ENCODE measurements at regions not wholly inside any gene's neighbourhood (a gene's known extent, or its start where the extent isn't known, plus 50 kb on each side); places are given as distances from the start of the nearest gene placed in this dataset.
A peak's percentile ranks its signal among the peaks of the same experiment; 100 is the strongest.
"Not testable (repeated sequence)": the region's sequence is repeated elsewhere in the genome, so short reads cannot be mapped to it uniquely, and the experiment has no call there.

DNA sequence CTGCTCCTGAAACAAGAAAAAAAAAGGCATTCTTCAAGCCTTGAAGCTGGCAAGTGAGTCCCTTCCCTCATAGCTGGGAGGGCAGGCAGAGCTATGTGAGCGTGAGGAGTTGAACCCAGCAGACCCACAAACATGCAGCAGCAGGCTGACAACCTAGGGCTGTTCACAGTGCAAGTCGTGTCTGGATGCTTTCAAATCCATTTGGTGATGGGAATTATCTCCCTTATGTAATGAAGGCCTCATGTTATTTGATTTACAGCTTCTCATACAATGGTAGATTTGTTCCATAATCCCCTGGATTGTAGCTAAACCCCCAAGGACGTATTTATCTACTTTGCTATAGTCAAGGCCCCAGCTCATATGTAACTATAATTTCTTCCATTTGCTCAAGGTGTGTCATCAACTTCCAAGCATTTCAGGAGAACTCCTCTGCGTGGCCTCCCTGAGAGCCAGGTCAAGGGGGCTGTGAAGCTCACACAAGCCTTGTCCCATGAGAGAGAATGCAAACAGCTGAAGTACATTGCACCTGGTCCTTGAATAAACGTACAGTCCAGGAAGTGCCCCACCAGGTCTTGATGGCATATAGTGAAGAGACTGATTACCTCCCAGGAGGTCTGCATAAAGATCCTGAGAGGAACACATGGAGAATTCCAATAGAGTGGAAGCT is 124.8 kb upstream of the SLC1A3 start:
- DNase-seq: no peak

DNA sequence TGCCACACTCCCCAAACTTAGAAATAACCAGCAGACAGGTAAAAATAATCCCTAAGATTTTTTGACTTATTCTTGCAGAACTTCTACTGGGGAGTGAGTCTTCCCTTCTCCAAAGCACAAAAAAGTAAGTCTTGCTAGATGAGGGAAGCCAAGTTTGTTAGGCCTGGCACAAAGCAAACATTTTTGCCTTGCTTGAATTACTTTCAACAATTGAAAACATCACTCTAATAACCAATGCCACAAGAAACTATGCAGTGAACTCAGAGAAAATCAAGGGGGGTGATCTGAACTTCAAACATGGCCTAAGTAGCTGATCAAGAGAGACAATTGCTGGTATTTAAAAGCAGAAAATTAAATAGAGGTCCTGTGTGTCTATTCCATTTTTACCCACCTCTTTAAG is 123.6 kb upstream of the SLC1A3 start:
- DNase-seq: no peak

DNA sequence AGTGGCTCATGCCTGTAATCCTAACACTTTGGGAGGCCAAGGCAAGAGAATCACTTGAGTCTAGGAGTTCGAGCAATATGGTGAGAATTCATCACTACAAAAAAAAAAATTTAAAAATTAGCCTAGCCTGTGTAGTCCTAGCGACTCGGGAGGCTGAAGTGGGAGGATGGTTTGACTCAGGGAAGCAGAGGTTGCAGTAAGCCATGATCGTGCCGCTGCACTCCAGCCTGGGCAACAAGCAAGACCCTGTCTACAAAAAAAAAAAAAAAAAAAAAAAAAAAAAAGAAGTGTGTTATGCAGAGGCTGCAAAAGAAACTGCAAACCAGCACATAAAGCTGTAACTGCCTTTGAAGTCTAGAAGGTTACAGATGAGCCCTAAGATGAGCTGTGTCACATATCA is 116.9 kb upstream of the SLC1A3 start:
- DNase-seq: no peak

DNA sequence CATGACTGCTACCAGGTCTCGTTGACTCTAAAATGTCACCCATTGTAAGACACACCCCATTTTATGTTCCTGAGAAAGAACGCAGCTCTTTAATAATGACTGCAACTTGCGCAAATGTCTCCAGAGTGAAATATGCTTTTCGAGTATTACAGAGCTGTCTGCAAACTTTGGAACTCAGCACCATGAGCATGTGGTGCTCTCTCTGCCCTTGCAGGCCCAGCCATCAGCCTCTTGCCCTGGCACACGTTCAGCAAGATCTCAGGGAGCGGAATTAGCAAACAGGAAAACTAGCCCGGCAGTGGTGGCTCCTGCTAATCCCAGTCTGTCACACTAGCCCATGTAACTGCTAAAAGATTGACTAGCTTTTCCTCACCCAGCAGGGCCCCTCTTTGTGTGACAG is 114.5 kb upstream of the SLC1A3 start:
- DNase-seq: no peak

DNA sequence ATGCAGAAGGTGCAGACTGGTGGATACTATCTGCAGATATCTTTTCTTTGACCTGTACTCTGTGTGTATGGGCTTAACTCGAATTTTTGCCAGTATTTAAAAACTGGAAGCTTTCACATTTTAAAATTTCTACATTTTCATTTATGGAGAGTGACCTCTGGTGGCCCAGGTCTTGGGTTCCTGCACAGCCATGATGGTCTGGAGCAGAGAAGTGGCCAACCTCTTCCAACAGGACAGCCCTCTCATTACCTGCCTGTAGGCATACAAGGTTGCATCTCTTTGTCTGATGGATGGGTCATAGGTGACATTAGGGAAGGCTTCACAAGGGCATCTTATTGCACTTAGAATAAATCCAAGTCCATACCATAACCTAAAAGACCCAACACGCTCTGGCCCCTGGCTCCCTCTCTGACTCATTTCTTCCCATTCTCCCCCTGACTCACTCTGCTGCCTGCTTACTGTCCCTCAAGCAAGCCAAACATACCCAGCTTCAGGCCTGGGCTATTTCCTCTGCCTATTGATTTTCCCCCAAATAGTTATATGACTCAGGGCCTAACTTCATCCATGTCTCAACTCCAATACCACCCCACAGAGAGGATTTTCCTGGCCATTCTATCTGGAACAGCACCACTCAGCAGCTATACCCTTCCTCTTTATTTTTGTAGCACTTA is 113.3 kb upstream of the SLC1A3 start:
- peak in 1 of 4 experiments; percentile 17 for DNase-seq

DNA sequence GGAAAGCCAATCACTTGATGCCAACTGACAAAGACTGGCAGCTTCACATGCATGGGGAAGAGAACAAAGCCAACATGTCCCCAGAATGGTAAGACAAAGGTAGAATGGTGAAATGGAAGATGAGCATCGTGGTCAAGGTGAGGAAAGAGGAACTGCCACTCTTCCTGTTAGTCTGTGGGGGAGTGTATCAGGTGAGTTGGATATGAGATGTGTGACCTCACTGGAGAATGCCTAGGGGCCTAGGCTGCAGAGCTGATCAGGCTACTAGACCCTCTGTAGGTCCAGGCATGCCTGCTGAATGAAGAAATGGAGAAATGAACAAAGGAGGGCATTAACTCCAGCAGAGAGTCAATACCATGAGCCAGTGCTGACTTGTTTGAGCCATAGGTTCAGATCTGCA is 112.4 kb upstream of the SLC1A3 start:
- no peak for DNase-seq

DNA sequence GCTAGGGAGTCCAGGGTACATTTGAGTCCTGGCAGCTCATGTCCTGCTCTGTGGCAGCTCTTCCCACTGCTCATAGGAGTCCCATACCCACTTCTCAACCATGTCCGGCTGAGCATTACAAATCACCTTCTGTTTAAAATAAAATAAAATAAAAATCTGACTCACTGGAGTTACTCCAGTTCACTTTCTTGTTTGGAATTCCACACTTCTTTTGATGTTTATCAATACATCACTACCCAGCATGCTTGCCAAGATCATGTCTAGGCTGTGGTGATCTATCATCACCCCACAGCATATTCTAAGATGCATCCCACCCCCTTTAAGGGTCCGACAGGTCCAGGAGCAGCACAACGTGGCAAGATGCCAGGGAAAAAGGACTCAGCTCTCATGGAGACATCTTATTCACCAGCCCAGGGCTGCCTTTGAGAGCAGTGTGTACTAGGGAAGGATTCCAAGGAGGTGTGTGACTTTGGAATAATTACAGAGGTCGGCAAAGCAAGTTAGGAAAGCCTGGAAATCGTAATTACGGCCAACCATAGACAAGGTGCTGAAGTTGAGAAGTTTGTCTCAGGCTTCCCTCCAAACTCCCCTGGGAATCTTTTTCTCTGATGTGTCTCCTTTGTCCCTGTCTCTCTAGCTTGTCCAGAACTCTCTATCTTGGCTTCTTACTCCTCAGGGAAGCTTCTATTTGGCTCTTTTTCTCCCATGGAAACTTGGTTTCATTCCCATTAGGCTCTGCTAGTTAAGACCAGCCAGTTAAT is 111.4 kb upstream of the SLC1A3 start:
- DNase-seq: no peak

DNA sequence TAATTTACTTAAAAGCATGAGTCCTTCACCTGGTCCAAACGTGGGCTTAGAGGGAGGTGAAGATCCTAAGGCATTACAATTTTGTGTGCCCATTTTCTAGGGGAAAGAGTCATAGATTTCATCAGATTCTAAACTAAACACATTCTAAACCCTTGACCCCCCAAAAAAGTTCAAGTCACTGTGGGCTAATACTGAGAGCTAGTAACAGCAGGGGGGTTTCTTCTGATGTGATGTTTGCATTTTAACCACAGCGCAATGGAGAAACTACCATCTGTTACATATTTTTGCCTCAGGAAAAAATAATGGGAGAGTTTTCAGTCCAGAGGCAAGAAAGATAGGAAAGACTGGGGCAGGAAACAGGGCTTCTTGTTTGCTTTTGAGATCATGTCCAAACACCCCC is 110.8 kb upstream of the SLC1A3 start:
- no peak for DNase-seq

DNA sequence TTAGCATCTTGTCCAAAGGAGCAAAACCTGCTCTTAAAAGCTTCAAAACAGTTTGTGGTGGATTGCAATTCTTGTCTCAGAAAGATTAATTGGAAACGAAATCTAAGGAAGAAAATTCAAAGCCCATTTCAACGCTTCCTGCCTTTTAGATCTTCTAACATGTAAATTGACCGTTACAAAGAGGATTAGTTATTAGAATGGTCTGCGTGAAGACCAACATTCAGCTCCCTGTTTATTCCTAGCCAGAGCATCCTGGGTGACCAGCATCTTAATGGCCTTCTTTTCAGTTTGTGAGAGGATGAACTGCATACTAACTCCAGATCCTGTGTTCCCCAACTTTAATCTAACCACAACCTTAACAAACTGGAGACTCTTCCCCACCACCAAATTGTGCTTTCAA is 109.9 kb upstream of the SLC1A3 start:
- no peak for DNase-seq

DNA sequence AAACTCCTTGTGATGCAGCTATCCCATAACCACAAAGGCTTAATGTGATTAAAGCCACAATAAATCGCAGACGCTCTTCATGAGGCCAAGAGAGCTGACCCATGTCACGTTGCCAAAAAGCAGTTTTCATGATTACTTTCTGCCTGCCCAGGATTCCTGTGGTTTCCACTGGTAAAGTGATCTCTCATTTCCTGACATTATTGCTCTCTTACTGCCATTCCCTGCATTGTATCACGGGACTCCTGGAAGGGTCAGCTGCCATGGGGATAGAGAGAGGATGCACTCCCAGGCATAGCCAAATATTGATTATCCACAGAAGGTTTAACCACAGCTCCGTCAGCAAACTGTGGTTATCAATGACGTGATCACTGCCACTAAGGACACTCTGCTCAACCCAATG is 103.8 kb upstream of the SLC1A3 start:
- DNase-seq: no peak

DNA sequence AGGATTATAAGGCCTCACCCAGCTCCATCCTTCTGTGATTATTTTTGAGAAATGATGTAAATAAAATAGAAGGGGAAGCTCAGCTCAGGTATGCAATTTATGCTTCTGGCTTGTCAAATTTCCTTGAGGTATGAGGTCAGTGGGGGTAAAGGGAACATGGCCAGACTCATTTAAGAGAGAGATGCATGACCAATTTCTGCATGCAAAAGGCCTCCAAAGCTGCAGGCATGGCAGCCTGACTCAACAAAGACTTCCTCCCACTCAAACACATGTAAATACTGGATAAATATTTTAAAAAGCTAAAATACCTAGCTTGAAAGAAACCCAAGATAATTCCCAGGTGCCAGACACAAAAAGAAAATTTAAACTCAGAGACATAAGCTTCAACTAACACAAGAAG is 101.4 kb upstream of the SLC1A3 start:
- DNase-seq: no peak

DNA sequence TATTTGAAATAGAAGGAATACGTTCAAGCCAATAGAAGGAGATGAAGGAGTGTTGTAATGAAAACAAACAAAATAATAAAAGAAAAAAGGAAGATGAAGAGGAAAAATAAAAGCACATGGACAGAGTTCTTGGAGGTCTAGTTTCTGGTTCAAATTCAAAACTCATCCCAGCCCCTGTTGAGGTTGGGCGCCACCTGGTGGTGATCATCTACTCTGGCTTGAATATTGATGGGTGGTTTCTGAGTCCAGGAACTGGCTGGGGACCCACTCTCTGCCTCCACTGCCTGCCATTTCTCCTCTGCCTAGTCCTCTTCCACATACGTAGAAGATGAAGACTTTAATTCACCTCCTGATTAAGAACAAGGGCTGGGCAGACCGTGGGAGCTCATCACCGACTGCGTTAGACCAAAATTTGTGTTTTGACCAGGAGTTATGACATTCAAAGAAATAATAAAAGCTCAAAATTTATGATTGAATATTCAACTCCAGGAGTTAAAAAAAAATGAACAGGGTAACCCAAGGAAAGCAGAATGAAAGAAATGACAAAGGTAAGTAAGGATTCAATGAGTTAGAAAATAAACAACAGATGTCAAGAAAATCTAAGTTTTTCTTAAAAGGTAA is 99.0 kb upstream of the SLC1A3 start:
- peak; percentile 76 to 91 (median 86) for DNase-seq

DNA sequence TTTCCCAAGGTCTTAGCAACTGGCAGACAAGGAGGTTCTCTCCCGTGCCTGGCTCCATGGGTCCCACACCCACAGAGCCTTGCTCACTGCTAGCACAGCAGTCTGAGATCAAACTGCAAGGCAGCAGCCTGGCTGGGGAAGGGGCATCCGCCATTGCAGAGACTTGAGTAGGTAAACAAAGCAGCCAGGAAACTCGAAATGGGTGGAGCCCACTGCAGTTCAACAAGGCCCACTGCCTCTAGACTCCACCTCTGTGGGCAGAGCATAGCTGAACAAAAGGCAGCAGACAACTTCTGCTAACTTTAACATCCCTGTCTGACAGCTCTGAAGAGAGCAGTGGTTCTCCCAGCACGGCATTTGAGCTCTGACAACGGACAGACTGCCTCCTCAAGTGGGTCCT is 98.1 kb upstream of the SLC1A3 start:
- DNase-seq: not testable (repeated sequence)

DNA sequence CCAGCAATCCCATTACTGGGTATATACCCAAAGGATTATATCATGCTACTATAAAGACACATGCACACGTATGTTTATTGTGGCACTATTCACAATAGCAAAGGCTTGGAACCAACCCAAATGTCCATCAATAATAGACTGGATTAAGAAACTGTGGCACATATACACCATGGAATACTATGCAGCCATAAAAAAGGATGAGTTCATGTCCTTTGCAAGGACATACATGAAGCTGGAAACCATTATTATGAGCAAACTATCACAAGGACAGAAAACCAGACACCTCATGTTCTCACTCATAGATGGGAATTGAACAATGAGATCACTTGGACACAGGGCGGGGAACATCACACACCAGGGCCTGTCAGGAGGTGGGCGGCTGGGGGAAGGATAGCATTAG is 92.8 kb upstream of the SLC1A3 start:
- not testable (repeated sequence) for DNase-seq

DNA sequence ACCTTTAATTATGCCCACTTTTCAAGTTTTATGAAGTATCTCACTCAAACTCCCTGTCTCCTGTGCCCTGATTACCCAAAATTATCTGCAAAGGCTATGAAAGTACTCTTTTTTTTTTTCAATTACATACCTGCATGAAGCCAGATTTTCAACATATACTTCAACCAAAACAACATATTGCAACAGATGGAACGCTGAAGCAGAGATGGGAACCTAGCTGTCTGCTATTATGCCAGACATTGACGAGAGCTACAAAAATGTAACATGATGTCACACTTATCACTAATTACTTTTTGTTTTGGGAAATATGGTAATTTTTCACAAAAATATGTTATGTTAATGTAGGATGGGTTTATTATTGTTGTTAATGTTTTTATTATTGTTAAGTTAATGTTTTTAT is 86.5 kb upstream of the SLC1A3 start:
- DNase-seq: no peak

DNA sequence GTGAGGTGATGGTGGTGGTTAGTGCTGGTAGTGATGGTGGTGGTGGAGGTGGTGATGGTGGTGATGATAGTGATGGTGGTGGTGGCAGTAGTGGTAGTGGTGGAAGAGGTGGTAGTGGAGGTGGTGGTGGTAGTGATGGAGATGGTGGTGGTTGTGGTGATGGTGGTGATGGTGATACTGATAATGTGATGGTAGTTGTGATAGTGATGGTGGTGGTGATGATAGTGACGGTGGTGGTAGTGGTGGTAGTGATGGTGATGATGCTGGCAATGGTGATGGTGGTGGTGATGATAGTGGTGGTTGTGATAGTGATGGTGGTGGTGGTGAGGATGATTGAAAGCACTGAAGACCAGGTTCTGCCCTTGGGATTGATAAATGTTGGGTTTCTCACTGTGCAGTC is 85.2 kb upstream of the SLC1A3 start:
- DNase-seq: no peak

DNA sequence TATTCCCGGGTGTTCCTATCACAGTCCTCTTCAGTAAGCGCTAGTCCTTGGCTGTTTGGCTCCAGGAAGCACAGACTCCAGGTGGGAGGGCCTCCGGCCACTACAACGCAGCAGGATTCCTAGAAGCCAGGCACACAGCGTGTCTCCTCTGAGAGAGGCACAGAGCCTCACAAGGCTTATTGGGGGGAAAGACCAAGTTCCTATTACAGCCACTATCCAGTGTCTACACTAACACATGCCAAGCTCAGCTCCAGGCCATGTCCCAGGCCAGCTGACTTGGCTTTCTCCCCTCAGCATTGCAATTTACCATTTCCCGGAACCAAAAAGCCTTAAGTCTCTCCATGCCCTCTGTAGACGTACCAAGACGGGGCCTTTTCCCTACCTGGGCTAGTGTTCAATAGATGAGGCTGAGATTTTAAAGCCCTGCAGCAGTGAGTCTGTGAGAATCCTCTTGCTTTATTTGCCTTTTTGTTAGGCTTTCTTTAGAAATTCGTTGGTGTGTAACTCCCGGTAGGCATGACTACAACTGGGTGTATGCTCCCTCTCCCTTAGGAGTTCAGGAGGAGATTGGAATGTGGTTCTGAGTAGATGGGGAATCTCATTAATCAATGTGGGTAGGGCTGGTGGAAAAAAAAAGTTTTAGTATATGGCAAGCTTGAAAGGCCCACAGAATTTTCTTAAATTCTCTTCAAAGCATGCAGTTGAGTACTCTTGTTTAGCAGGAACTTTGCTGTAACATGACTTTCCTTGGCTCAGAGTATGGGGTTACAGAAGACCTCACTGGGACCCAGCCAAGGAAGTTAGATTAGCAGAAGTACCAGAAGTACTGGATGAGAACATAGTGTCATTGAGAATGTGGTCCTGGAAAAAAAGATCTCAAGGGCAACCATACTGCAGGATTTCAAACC is 84.3 kb upstream of the SLC1A3 start:
- DNase-seq: peak in 1 of 4 experiments; percentile 18

DNA sequence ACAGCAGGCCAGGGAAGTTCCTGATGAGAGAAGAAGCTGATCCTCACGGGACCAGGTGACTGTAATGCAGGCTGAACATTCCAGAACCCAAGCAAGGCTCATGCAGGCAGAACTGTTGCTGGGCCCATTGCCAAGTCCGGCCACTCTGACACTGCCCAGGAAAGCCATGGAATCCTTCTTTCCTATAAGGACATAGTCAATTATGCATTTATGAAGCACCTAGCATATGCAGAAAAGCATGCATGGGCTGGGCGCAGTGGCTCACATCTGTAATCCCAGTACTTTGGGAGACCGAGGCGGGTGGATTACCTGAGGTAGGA is 83.7 kb upstream of the SLC1A3 start:
- DNase-seq: no peak

DNA sequence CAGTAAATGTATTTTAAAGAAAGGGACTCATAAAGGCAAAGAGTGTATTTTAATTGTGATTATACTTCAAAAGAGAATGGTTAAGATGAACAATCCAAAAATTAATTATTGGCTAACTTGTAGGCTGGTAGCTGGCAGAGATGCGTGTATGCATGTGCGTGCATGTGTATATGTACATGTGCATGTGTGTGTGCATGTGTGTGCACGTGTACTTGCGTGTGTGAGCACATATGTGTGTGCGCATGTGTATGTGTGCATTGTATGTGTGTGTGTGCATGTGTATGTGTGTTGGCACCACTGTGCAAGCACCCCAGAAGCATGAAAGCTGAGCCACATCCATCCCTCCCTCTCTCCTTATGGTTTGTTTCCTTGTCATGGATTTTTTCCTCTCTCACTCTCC is 83.0 kb upstream of the SLC1A3 start:
- no peak for DNase-seq

DNA sequence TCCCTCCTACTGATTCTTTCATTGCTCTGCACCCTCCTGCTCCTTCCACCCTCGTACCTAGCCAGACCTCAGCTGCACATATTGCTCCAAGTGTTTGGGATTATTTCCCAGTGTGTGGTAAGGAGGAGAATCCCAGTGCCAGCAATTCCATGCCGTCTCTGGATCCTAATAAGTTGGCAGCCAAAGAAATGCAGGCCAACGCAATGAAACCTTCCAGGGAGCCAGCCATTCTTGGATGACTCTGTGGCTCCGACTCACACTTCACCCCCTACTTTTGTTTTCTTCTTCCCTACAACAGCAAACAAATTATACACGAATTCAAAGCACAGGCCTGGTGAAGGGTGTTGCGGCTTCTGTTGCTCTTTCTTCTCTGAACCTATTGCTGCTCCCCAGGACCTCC is 82.5 kb upstream of the SLC1A3 start:
- no peak for DNase-seq

DNA sequence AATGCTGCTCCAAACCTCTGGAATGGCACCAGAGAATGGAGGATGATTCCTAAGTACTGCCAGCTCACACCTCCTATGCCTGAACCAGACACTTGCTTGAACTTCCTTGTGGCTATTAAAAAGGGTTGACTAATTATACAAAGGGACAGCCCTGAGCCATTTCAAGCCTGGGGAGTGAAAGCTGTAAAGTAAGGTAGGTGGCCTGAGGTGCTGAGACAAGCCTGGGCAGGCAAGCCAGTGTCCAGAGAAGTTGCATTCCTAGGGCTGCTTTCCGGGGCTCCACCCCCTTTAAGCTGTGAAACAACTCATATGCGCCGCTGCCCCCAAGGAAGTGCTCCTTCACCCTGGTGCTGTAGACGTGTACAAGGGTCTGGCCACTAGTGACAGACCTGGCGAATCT is 79.9 kb upstream of the SLC1A3 start:
- DNase-seq: no peak

DNA sequence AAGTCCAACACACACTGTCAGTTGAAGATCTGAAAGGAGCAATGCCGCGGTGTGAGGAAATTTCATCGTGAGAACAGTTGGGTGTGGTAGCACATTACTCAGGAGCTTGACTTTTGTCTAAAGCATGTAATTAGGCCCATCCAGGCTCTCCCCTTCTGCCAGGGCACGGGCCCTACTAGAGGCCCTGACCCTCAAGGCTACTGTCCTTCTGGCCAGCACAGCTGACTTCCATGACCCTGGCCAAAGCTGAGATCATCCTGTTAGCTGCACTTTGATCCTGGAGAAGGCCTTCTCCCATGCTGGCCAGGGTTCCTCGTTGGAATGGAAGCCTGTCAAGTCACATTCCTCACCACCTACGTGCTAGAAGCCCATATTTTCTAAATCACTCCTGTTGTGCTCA is 77.8 kb upstream of the SLC1A3 start:
- DNase-seq: no peak

DNA sequence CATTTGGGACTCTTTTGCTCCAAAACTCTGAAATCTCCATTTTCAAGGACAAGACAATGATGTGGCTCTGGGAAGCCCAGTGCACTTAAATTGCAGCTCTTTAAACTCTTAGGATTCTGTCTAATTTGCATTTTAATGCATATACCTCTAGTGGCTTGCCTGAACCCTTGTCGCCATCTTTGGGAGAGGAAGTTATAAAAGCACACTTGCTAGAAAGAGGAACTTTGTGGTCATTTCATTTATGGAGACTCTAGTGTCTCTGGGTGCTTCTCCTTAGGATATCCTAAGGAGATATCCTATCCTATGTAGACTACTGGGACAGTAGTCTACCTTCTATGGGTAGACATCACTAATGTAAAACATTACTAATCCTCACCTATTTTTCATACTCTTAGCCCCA is 77.3 kb upstream of the SLC1A3 start:
- peak; percentile 50 to 80 (median 62) for DNase-seq

All from suppressor macrophage (primary cell).